Left lung (tissue), 4 donors: ENCODE measurements at regions not wholly inside any gene's neighbourhood (a gene's known extent, or its start where the extent isn't known, plus 50 kb on each side); places are given as distances from the start of the nearest gene placed in this dataset.

Source experiments
- ATAC-seq: fragments of 200-7000 bp; cut with Tn5 transposase; one replicate; pipeline ENCODE4 v1.9.1; 2020; ENCODE audit warnings: moderate library complexity
- DNase-seq, 4 donors: peaks; one replicate each; pipeline ENCODE4 v3.0.0-alpha.2; 2013 to 2020
- H3K27ac ChIP-seq, 2 donors: fragments of 200-600 bp; sonication (generic) in 1 of 2; one replicate each; pipeline versions ENCODE4 v1.5.0 to v1.8.0; 2020 to 2021
- H3K27me3 ChIP-seq, 2 donors: fragments of 200-600 bp; sonication (generic) in 1 of 2; one replicate each; pipeline versions ENCODE4 v1.5.0 to v1.8.0; 2020 to 2021
- H3K36me3 ChIP-seq, 2 donors: fragments of 200-600 bp; sonication (generic) in 1 of 2; one replicate each; pipeline versions ENCODE4 v1.5.0 to v1.8.0; 2020 to 2021
- H3K4me1 ChIP-seq, 2 donors: fragments of 200-600 bp; one replicate each; pipeline ENCODE4 v1.8.0; 2021
- H3K4me3 ChIP-seq, 2 donors: fragments of 200-600 bp; sonication (generic) in 1 of 2; one replicate each; pipeline versions ENCODE4 v1.5.0 to v1.8.0; 2020 to 2021; ENCODE audit warnings: mild to moderate bottlenecking in 1 of 2
- H3K9me3 ChIP-seq, 2 donors: fragments of 200-600 bp; sonication (generic) in 1 of 2; one replicate each; pipeline versions ENCODE4 v1.5.0 to v1.8.0; 2020 to 2021
- intact Hi-C, 2 donors: fragments of 100-400 bp; cut with DNase I; formaldehyde crosslinking; loops; one replicate each; pipeline versions ENCODE4 v1.11.2 to v1.14.2; 2022
- TF ChIP-seq, protein P1 (sequence below), 2 donors: fragments of 200-600 bp; sonication (generic) in 1 of 2; IDR thresholded peaks; one replicate each; pipeline versions ENCODE4 v1.5.0 to v1.8.0; 2021; ENCODE audit warnings: antibody characterized with exemption in 2 of 2
- donor health status: DM: no; HTN: yes; CAD: no.
- donor health status: DM: no; HTN: no; CAD: no.

DNA sequence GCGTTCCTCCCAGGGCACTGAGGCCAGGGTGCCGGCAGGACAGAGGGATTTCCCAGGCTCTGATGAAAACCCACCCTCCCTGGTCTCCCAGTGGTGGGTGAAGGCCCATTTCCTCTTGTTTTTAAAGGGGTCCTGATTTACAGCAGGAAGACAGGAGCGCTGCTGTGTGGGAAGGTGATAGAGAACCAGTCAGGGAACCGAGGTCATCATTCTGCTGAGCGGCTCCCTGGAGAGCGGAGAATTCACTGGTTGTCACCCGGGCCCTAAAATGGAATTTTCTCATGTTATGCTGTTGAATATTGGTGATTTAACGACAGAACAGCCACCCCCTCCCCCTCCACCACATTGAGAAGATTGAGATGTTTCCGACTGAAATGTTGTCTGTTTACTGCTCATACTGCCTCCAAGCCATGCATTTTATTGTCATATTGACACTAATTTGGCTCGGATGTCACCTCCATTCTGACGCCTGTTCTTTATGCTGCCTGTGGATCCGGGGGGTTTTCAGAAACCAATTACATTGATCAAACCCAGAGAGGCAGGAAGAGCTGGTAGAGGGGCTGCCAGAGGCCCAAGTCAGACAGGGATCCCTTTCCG, 225.2 kb downstream of the GLI2 start:
- Histone ChIP-seq H3K4me3 (no peak overlapping the region), H3K27ac (no peak overlapping the region), H3K4me1 (no peaks in the 10 kb centered on the region), H3K27me3 (peaks cover 0 to 20% of the 10 kb centered on the region in 2 donors), H3K9me3 (no peaks in the 10 kb centered on the region), H3K36me3 (no peaks in the 10 kb centered on the region)
- TF ChIP-seq, protein P1, sequence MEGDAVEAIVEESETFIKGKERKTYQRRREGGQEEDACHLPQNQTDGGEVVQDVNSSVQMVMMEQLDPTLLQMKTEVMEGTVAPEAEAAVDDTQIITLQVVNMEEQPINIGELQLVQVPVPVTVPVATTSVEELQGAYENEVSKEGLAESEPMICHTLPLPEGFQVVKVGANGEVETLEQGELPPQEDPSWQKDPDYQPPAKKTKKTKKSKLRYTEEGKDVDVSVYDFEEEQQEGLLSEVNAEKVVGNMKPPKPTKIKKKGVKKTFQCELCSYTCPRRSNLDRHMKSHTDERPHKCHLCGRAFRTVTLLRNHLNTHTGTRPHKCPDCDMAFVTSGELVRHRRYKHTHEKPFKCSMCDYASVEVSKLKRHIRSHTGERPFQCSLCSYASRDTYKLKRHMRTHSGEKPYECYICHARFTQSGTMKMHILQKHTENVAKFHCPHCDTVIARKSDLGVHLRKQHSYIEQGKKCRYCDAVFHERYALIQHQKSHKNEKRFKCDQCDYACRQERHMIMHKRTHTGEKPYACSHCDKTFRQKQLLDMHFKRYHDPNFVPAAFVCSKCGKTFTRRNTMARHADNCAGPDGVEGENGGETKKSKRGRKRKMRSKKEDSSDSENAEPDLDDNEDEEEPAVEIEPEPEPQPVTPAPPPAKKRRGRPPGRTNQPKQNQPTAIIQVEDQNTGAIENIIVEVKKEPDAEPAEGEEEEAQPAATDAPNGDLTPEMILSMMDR (IDR thresholded peaks at IDR 0.05), result no peak
- intact Hi-C loops, result no loop called here
- DNase-seq (peak in 1 of 4 donors; percentile 30), ATAC-seq (no peak)

DNA sequence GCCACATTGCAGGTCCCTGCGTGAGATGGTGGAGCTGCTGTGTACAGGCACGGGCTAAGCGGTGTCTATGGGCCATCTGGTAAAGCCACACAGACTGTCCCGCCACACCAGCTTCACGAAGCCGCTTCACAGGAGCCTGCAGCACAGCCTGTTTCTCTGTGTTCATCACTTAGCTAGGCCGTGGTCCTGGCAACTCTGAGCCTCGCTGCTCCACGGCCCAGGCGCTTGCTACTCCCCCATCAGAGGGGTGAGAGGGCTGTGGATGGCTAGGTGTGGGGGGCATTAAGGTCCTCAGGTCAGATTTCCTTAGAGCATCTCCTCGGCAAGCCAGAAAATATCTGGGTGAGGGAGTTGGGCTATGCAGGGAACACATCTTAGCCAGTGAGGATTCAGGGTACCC, 225.7 kb downstream of the GLI2 start:
- peaks cover 0 to 19% of the 10 kb centered on the region in 2 donors for H3K27me3 ChIP-seq
- ATAC-seq, result no peak
- DNase-seq, result peak in 1 of 4 donors; percentile 47
- no peaks in the 10 kb centered on the region for H3K9me3 ChIP-seq
- H3K4me1 ChIP-seq, result no peaks in the 10 kb centered on the region
- H3K4me3 ChIP-seq, result no peak overlapping the region
- no peaks in the 10 kb centered on the region for H3K36me3 ChIP-seq
- TF ChIP-seq, protein P1 (IDR thresholded peaks at IDR 0.05), result no peak
- intact Hi-C loops, result no loop called here
- H3K27ac ChIP-seq, result no peak overlapping the region

GRCh38 chr2:120963997-120964705, 228.5 kb downstream of the GLI2 start:
- ATAC-seq (no peak), DNase-seq (peak in 1 of 4 donors; percentile 13)
- intact Hi-C loops, result no loop called here
- Histone ChIP-seq H3K27ac (no peak overlapping the region), H3K9me3 (no peaks in the 10 kb centered on the region), H3K4me3 (no peak overlapping the region), H3K4me1 (no peaks in the 10 kb centered on the region), H3K27me3 (peaks cover 0 to 12% of the 10 kb centered on the region in 2 donors), H3K36me3 (no peaks in the 10 kb centered on the region)
- TF ChIP-seq, protein P1 (IDR thresholded peaks at IDR 0.05), result no peak

GRCh38 chr2:120964819-120965218, 229.2 kb downstream of the GLI2 start:
- Histone ChIP-seq H3K27me3 (peaks cover 0 to 12% of the 10 kb centered on the region in 2 donors), H3K4me1 (no peaks in the 10 kb centered on the region), H3K27ac (no peak overlapping the region), H3K36me3 (no peaks in the 10 kb centered on the region), H3K9me3 (no peaks in the 10 kb centered on the region), H3K4me3 (no peak overlapping the region)
- TF ChIP-seq, protein P1 (IDR thresholded peaks at IDR 0.05), result no peak
- no peak for DNase-seq
- intact Hi-C loops, result no loop called here
- no peak for ATAC-seq

DNA sequence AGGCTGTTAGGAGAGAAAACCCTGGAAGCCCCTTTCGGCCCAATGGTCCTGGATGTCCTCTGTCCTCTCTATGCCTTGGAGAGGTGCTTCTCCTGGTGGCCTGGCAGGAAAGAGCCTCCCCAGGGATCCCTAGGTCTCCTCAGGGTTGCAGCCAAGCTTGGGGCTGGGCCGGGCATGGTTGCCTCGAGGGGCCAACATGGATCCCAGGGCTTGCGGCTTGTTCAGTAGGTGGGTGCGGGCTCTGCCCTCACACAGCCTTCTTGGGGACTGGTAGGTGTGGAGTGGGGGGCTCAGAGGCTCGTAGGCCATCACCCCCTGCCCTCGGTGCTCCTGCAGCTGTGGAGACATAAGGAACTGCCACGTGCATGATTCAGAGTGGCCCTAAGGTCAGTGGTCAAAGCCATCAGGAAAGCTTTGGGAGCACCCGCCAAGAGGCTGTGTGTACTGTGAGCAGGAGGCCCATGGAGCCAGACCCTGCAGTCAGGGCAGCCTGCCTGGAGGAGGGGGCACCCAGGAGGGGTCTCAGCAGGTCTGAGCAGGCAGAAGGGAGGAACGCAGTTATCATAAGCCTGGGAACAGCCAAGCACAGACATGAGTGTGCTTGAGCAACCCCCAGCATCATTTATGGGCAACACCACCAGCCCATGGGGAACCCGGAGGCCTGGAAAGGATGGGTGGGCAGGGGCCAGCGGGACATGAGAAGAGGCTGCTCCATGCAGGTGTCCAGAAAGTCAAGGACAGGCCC, 231.0 kb downstream of the GLI2 start:
- H3K27ac ChIP-seq, result no peak overlapping the region
- no peaks in the 10 kb centered on the region for H3K9me3 ChIP-seq
- TF ChIP-seq, protein P1 (IDR thresholded peaks at IDR 0.05), result no peak
- no peaks in the 10 kb centered on the region for H3K4me1 ChIP-seq
- ATAC-seq, result no peak
- intact Hi-C loops, result no loop called here
- peak in 1 of 4 donors; percentile 64 for DNase-seq
- H3K4me3 ChIP-seq, result no peak overlapping the region
- H3K36me3 ChIP-seq, result no peaks in the 10 kb centered on the region
- H3K27me3 ChIP-seq, result peaks cover 0 to 12% of the 10 kb centered on the region in 2 donors
